Ovary (tissue), 7 donors: ENCODE measurements at regions not wholly inside any gene's neighbourhood (a gene's known extent, or its start where the extent isn't known, plus 50 kb on each side); places are given as distances from the start of the nearest gene placed in this dataset.
A peak's percentile ranks its signal among the peaks of the same experiment; 100 is the strongest.

Experiments
- DNase-seq, 5 donors: peaks; one replicate each; pipeline ENCODE4 v3.0.0-alpha.2; 2019 to 2020
- H3K27ac ChIP-seq, 2 donors: fragments of 200-600 bp; one replicate each; pipeline versions ENCODE4 v1.5.1 to v1.8.0; 2019 to 2022
- H3K27me3 ChIP-seq: fragments of 200-600 bp; one replicate; pipeline ENCODE4 v1.8.0; 2022
- H3K36me3 ChIP-seq: fragments of 200-600 bp; sonication (generic); one replicate; pipeline ENCODE4 v1.5.1; 2019
- H3K4me1 ChIP-seq: one replicate; pipeline ENCODE4 v1.8.1; 2013; ENCODE audit warnings: mild to moderate bottlenecking, moderate library complexity; ENCODE audit not compliant: insufficient read depth
- H3K4me3 ChIP-seq: fragments of 200-600 bp; sonication (generic); one replicate; pipeline ENCODE4 v1.5.1; 2017
- H3K9me3 ChIP-seq, 2 donors: fragments of 200-600 bp in 1 of 2; sonication (generic) in 1 of 2; one replicate each; pipeline versions ENCODE4 v1.5.1 to v1.8.1; 2013 to 2019; ENCODE audit warnings: mild to moderate bottlenecking in 1 of 2, moderate library complexity in 1 of 2
- EP300 ChIP-seq: sonication (generic); formaldehyde crosslinking; IDR thresholded peaks from one replicate; pipeline ENCODE4 v1.6.1; 2017; ENCODE audit warnings: antibody characterized with exemption
- POLR2A ChIP-seq: fragments of 450-650 bp; IDR thresholded peaks from one replicate; pipeline ENCODE4 v1.6.1; 2017; ENCODE audit warnings: antibody characterized with exemption, mild to moderate bottlenecking, moderate library complexity
- WGBS, 3 donors: extraction: QIAGEN DNeasy Blood & Tissue Kit in 1 of 3; methylation state at CpG; one replicate each; pipeline versions ENCODE4 v1.1.5 to v1.1.7; 2013 to 2017; 5-methylcytosine and 5-hydroxymethylcytosine counted together
- intact Hi-C, 4 donors: fragments of 100-400 bp; cut with DNase I; formaldehyde crosslinking; loops; one replicate each; pipeline versions ENCODE4 v1.11.0 to v1.15.1; 2022 to 2023
- TF ChIP-seq, protein P1 (sequence below), 3 donors: fragments of 450-650 bp in 2 of 3; fragments of 200-600 bp in 1 of 3; IDR thresholded peaks; one replicate each; pipeline versions ENCODE4 v1.5.1 to v1.8.0; 2016 to 2022; ENCODE audit warnings: antibody characterized with exemption in 3 of 3, mild to moderate bottlenecking in 1 of 3
- donor health status: DM: no; HTN: no; CAD: no; lungs with moderate emphysema.
- donor health status: DM: no; HTN: no; CAD: no.
- donor health status: Bipolar disorder and iron deficiency.
- donor health status: DM: no; HTN: no; CAD: no.
- donor health status: DM: yes; HTN: yes; CAD: no.

DNA sequence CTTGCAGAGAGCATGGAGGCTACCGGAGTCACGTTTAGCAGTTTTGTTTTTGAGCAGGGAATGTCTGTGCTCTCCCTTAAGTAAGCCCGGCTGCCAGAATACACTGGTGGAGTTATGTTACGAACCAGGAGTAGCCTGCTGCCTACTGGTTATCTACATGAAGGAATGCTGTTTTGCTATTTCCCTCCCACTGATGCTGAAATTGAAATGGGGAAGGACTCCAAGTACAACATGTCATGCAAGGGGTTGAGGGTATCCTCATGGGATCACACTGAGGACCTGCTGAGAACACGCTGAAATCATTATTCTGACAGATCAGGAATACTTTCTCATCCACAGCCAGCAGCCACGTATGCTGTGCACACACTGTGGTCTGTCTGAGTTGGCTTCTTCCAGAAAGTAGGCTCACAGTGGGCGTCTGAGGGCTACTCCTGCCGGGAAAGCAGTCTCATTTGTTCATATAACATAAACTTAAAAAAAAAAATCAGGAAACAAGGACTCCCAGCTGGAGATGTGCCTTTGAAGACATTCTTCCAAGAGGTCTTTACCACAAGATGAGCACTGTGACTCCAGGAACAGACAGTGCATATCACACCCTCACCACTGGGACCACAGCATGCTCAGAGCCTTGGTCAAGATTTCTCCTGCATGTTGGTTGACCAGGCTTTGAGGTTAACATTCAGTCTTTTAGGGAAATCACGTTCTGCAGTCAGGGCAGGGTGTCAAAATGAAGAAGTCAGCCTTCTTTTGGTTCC lies 300.4 kb upstream of the RASGRP1 start:
- TF ChIP-seq POLR2A (no peak), EP300 (peak; percentile 41)
- TF ChIP-seq, protein P1, sequence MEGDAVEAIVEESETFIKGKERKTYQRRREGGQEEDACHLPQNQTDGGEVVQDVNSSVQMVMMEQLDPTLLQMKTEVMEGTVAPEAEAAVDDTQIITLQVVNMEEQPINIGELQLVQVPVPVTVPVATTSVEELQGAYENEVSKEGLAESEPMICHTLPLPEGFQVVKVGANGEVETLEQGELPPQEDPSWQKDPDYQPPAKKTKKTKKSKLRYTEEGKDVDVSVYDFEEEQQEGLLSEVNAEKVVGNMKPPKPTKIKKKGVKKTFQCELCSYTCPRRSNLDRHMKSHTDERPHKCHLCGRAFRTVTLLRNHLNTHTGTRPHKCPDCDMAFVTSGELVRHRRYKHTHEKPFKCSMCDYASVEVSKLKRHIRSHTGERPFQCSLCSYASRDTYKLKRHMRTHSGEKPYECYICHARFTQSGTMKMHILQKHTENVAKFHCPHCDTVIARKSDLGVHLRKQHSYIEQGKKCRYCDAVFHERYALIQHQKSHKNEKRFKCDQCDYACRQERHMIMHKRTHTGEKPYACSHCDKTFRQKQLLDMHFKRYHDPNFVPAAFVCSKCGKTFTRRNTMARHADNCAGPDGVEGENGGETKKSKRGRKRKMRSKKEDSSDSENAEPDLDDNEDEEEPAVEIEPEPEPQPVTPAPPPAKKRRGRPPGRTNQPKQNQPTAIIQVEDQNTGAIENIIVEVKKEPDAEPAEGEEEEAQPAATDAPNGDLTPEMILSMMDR (IDR thresholded peaks at IDR 0.05), result no peak
- peak overlapping the region in 1 of 2 donors; percentile 40 for H3K27ac ChIP-seq
- peaks cover 14% of the 10 kb centered on the region for H3K4me1 ChIP-seq
- intact Hi-C loops, result no loop called here
- no peak overlapping the region for H3K4me3 ChIP-seq
- no peaks in the 10 kb centered on the region for H3K27me3 ChIP-seq
- H3K36me3 ChIP-seq, result no peaks in the 10 kb centered on the region
- H3K9me3 ChIP-seq, result no peaks in the 10 kb centered on the region
- 5 to 10% (median 6%) methylated on average over 9 of the region's 9 CpGs for WGBS, 3 donors
- DNase-seq, result peak; percentile 32 to 74 (median 65)

DNA sequence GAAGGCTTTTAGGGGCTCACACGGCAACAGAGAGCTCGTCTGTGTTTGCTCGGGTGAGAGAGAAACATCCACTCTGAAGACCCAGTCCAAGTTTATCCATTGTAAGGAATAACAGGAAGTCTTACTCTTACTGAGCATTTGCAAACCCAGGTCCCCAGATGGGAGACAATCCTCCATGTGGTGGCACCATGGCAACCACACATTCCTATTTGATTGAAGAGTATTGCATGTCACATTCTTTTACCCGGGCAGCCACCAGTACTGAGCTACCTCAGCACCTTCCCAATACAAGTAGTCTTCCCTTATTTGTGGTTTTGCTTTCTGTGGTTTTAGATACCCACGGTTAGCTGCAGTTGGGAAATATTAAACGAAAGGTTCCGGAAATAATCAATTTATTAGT lies 302.9 kb upstream of the RASGRP1 start:
- WGBS, 3 donors, result 91 to 93% (median 92%) methylated on average over 7 of the region's 7 CpGs
- Histone ChIP-seq H3K27ac (no peak overlapping the region), H3K4me3 (no peak overlapping the region), H3K4me1 (peaks cover 9% of the 10 kb centered on the region), H3K27me3 (no peaks in the 10 kb centered on the region), H3K9me3 (no peaks in the 10 kb centered on the region), H3K36me3 (no peaks in the 10 kb centered on the region)
- no peak for TF ChIP-seq EP300
- TF ChIP-seq, protein P1 (IDR thresholded peaks at IDR 0.05), result no peak
- DNase-seq, result no peak
- intact Hi-C loops, result no loop called here

DNA sequence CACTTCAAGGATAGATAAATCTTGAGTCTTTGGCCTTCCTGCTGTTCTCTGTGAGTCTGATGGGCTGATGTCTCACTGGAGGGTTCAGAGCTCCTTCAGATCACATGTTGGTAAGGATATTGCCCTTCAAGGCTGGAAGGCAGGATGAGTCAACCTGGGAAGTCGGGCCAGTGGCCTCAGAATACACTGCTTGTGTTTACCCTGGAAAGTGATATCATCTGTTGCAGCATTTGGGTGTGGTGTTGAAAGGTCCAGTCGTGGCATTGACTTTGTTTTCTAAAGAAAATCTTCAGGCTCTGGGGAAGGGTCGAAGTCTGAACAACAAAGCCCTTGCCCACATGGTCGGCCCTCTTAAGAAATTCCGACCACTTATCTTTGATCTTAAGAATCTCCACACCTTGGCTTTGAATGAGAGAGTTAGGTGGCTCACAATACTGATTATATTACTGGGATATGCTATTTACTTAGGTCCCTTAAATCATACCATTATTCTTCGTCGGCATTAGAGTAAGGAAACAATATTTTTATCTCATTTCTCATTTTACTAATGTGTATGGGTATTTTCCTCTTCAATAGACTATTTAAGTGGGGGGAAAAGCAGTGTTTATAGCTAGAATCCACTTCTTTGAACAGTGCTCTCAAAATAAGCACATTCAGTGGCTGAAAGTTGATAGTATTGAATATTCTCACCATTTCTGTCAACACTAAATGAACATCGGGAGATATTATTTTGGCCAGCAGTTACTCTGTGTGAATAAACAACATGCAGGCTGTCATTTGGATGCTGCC lies 303.9 kb upstream of the RASGRP1 start:
- peaks cover 9% of the 10 kb centered on the region for H3K4me1 ChIP-seq
- H3K9me3 ChIP-seq, result no peaks in the 10 kb centered on the region
- TF ChIP-seq, protein P1 (IDR thresholded peaks at IDR 0.05), result no peak
- no peak for TF ChIP-seq EP300
- TF ChIP-seq POLR2A, result no peak
- 73 to 78% (median 77%) methylated on average over 8 of the region's 8 CpGs for WGBS, 3 donors
- no peak overlapping the region for H3K27ac ChIP-seq
- no peak overlapping the region for H3K4me3 ChIP-seq
- H3K36me3 ChIP-seq, result no peaks in the 10 kb centered on the region
- no peak for DNase-seq
- intact Hi-C loops, result no loop called here
- no peaks in the 10 kb centered on the region for H3K27me3 ChIP-seq

DNA sequence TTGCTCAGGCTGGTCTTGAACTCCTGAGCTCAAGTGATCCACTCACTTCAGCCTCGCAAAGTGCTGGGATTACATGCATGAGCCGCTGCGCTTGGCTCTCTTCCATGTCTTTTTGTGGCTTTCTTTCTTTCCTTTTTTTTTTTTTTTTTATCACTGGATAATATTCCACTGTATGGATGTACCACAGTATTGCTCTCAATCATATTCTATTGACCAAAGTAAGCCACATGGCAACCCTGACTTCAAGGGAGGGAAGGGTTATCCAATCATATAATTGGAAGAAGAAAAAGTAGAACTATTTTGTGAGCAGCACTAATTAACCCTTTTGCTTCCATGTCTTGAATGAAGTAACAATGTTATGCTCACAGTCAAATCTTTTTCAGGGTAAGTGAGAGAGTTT lies 307.0 kb upstream of the RASGRP1 start:
- 96 to 98% (median 97%) methylated on average over 3 of the region's 3 CpGs for WGBS, 3 donors
- H3K36me3 ChIP-seq, result no peaks in the 10 kb centered on the region
- H3K4me1 ChIP-seq, result no peaks in the 10 kb centered on the region
- no peak overlapping the region for H3K4me3 ChIP-seq
- H3K27me3 ChIP-seq, result no peaks in the 10 kb centered on the region
- H3K9me3 ChIP-seq, result no peaks in the 10 kb centered on the region
- TF ChIP-seq EP300 (no peak), POLR2A (no peak)
- TF ChIP-seq, protein P1 (IDR thresholded peaks at IDR 0.05), result no peak
- H3K27ac ChIP-seq, result no peak overlapping the region
- DNase-seq, result no peak
- intact Hi-C loops, result no loop called here
